B cell (primary cell): ENCODE measurements at regions not wholly inside any gene's neighbourhood (a gene's known extent, or its start where the extent isn't known, plus 50 kb on each side); places are given as distances from the start of the nearest gene placed in this dataset.
"Not testable (repeated sequence)": the region's sequence is repeated elsewhere in the genome, so short reads cannot be mapped to it uniquely, and the experiment has no call there.

ENCODE experiments used
- ATAC-seq: fragments of 200-7000 bp; cut with Tn5 transposase; one replicate; pipeline ENCODE4 v1.10.0; 2021; ENCODE audit warnings: low read depth, mild to moderate bottlenecking, moderate number of reproducible peaks, moderate library complexity
- CTCF ChIA-PET: fragments of 350-600 bp; sonication (Branson Sonifier 250); formaldehyde crosslinking; loops from one replicate; lab custom pipeline; 2021; ENCODE audit warnings: antibody characterized with exemption, inconsistent platforms; lab: Charles Lee
- POLR2A ChIA-PET: fragments of 350-600 bp; sonication (Branson Sonifier 250); formaldehyde crosslinking; loops from one replicate; lab custom pipeline; 2021; ENCODE audit warnings: antibody characterized with exemption; lab: Charles Lee
- DNase-seq: peaks from one replicate; pipeline ENCODE4 v3.0.0; 2013
- H2AFZ ChIP-seq: 2 replicates; pipeline ENCODE4 v1.6.1; 2012; ENCODE audit warnings: mild to moderate bottlenecking, low read depth, low read length; ENCODE audit not compliant: insufficient read depth, poor library complexity, severe bottlenecking
- H3K27ac ChIP-seq, 2 donors: 1 replicate in 1 of 2; 2 replicates in 1 of 2; pipeline ENCODE4 v1.5.1; 2012 to 2013; ENCODE audit warnings: low read length in 2 of 2, mild to moderate bottlenecking in 2 of 2, moderate library complexity in 1 of 2
- H3K27me3 ChIP-seq, 4 experiments: fragments of 200-600 bp in 1 of 4; sonication (generic) in 1 of 4; replicated peaks in 1 of 4; 1 replicate in 2 of 4; 2 replicates in 2 of 4; pipeline versions ENCODE4 v1.6.1 to v1.7.0; 2013 to 2016; ENCODE audit warnings: low read length in 3 of 4, mild to moderate bottlenecking in 2 of 4, mixed read lengths in 1 of 4, moderate library complexity in 1 of 4; ENCODE audit not compliant: insufficient read depth in 4 of 4, control insufficient read depth in 3 of 4; ENCODE audit errors: control extremely low read depth in 1 of 4
- H3K36me3 ChIP-seq, 2 experiments: replicated peaks in 1 of 2; 1 replicate in 1 of 2; 2 replicates in 1 of 2; pipeline versions ENCODE4 v1.6.1 to v1.7.1; 2013; ENCODE audit warnings: low read length in 1 of 2; ENCODE audit not compliant: insufficient read depth in 2 of 2, control insufficient read depth in 1 of 2; ENCODE audit errors: control extremely low read depth in 1 of 2, extremely low read depth in 1 of 2
- H3K4me1 ChIP-seq, 2 donors: fragments of 200-600 bp in 1 of 2; sonication (generic) in 1 of 2; 1 replicate in 1 of 2; 2 replicates in 1 of 2; pipeline versions ENCODE4 v1.5.1 to v1.6.1; 2013 to 2017; ENCODE audit warnings: low read length in 2 of 2; ENCODE audit not compliant: control insufficient read depth in 2 of 2, insufficient read depth in 2 of 2
- H3K4me2 ChIP-seq: replicated peaks from 2 replicates; pipeline ENCODE3; 2012; ENCODE audit warnings: mild to moderate bottlenecking, low read depth, low read length; ENCODE audit not compliant: poor library complexity, severe bottlenecking
- H3K4me3 ChIP-seq, 5 experiments: fragments of 200-600 bp in 1 of 5; sonication (generic) in 1 of 5; 1 replicate in 3 of 5; 2 replicates in 2 of 5; pipeline versions ENCODE4 v1.5.1 to v1.7.0; 2011 to 2016; ENCODE audit warnings: low read length in 4 of 5, mild to moderate bottlenecking in 4 of 5, low read depth in 2 of 5, control low read depth in 1 of 5, moderate library complexity in 1 of 5; ENCODE audit not compliant: insufficient read depth in 1 of 5; ENCODE audit errors: control extremely low read depth in 1 of 5, extremely low read depth in 1 of 5
- H3K79me2 ChIP-seq: fragments of 200-600 bp; sonication (generic); one replicate; pipeline ENCODE4 v1.6.0; 2016; ENCODE audit warnings: low read length; ENCODE audit not compliant: control insufficient read depth, insufficient read depth
- H3K9ac ChIP-seq: fragments of 200-600 bp; sonication (generic); 2 replicates; pipeline ENCODE4 v1.6.1; 2017; ENCODE audit warnings: mild to moderate bottlenecking, low read length, moderate library complexity
- H3K9me3 ChIP-seq, 3 donors: one replicate each; pipeline versions ENCODE4 v1.6.1 to v1.7.1; 2013; ENCODE audit warnings: low read length in 2 of 3; ENCODE audit not compliant: control insufficient read depth in 2 of 3, insufficient read depth in 1 of 3; ENCODE audit errors: control extremely low read depth in 1 of 3
- H4K20me1 ChIP-seq: 2 replicates; pipeline ENCODE4 v1.6.0; 2012; ENCODE audit warnings: mild to moderate bottlenecking, low read length; ENCODE audit not compliant: insufficient read depth, control insufficient read depth, poor library complexity, severe bottlenecking
- H3K27ac Mint-ChIP-seq: one replicate; pipeline ENCODE4 v1.8.0; 2021; ENCODE audit warnings: mixed read lengths
- H3K27me3 Mint-ChIP-seq: one replicate; pipeline ENCODE4 v1.8.0; 2021; ENCODE audit warnings: mixed read lengths
- H3K4me1 Mint-ChIP-seq: one replicate; pipeline ENCODE4 v1.8.0; 2021; ENCODE audit warnings: mixed read lengths
- H3K4me3 Mint-ChIP-seq: one replicate; pipeline ENCODE4 v1.8.0; 2021; ENCODE audit warnings: mixed read lengths
- H3K9me3 Mint-ChIP-seq: one replicate; pipeline ENCODE4 v1.8.0; 2022; ENCODE audit warnings: mixed read lengths; ENCODE audit not compliant: insufficient read depth
- CTCF ChIP-seq: fragments of 200-600 bp; IDR thresholded peaks from one replicate; pipeline ENCODE4 v1.8.0; 2022; ENCODE audit warnings: antibody characterized with exemption, mild to moderate bottlenecking
- EZH2 ChIP-seq: IDR thresholded peaks from 2 replicates; pipeline ENCODE4 v1.6.1; 2012; ENCODE audit warnings: borderline replicate concordance, low read depth, mild to moderate bottlenecking, moderate library complexity, low read length; ENCODE audit not compliant: insufficient read depth, poor library complexity, severe bottlenecking
- WGBS: methylation state at CpG from one replicate; pipeline ENCODE4 v1.1.5; 2013; ENCODE audit warnings: missing lambda C conversion rate; ENCODE audit not compliant: insufficient coverage; 5-methylcytosine and 5-hydroxymethylcytosine counted together
- intact Hi-C: fragments of 100-400 bp; cut with micrococcal nuclease; formaldehyde crosslinking; loops from one replicate; pipeline ENCODE4 v1.10.0; 2022

GRCh38 chr3:162629372-162629771 is 1132.8 kb downstream of the OTOL1 start:
- H4K20me1 ChIP-seq, result no peaks in the 10 kb centered on the region
- H3K27me3 ChIP-seq, result no peaks in the 10 kb centered on the region
- no peak for DNase-seq
- H3K4me1 Mint-ChIP-seq, result no peaks in the 10 kb centered on the region
- ChIA-PET CTCF (no interaction called here), POLR2A (no interaction called here)
- H3K4me3 Mint-ChIP-seq, result no peak overlapping the region
- H3K79me2 ChIP-seq, result no peaks in the 10 kb centered on the region
- H3K4me2 ChIP-seq, result no peak overlapping the region
- H3K27ac ChIP-seq, result no peak overlapping the region
- intact Hi-C loops, result no loop called here
- H3K4me1 ChIP-seq, result no peaks in the 10 kb centered on the region
- TF ChIP-seq EZH2 (no peak), CTCF (no peak)
- H3K36me3 ChIP-seq, result no peaks in the 10 kb centered on the region
- H2AFZ ChIP-seq, result no peak overlapping the region
- H3K9me3 Mint-ChIP-seq, result no peaks in the 10 kb centered on the region
- H3K27ac Mint-ChIP-seq, result no peak overlapping the region
- ATAC-seq, result no peak
- H3K27me3 Mint-ChIP-seq, result no peaks in the 10 kb centered on the region
- H3K9me3 ChIP-seq, result no peaks in the 10 kb centered on the region
- H3K4me3 ChIP-seq, result no peak overlapping the region
- H3K9ac ChIP-seq, result no peak overlapping the region

GRCh38 chr3:162632672-162633071 is 1136.1 kb downstream of the OTOL1 start:
- DNase-seq (no peak), ATAC-seq (no peak)
- no peak for TF ChIP-seq EZH2
- TF ChIP-seq CTCF, result no peak
- no peak overlapping the region for H3K4me3 ChIP-seq
- POLR2A ChIA-PET, result no interaction called here
- no peak overlapping the region for H3K9ac ChIP-seq
- Mint-ChIP-seq H3K9me3 (no peaks in the 10 kb centered on the region), H3K4me3 (no peak overlapping the region), H3K27me3 (no peaks in the 10 kb centered on the region), H3K27ac (no peak overlapping the region), H3K4me1 (no peaks in the 10 kb centered on the region)
- no peaks in the 10 kb centered on the region for H3K36me3 ChIP-seq
- no peaks in the 10 kb centered on the region for H3K27me3 ChIP-seq
- H4K20me1 ChIP-seq, result no peaks in the 10 kb centered on the region
- H2AFZ ChIP-seq, result no peak overlapping the region
- H3K27ac ChIP-seq, result no peak overlapping the region
- H3K4me2 ChIP-seq, result no peak overlapping the region
- CTCF ChIA-PET, result no interaction called here
- H3K4me1 ChIP-seq, result no peaks in the 10 kb centered on the region
- intact Hi-C loops, result no loop called here
- H3K9me3 ChIP-seq, result no peaks in the 10 kb centered on the region
- 75% methylated on average over 2 of the region's 2 CpGs for WGBS
- no peaks in the 10 kb centered on the region for H3K79me2 ChIP-seq

GRCh38 chr3:162640208-162640607 is 1143.6 kb downstream of the OTOL1 start:
- H3K9me3 ChIP-seq, H3K79me2 ChIP-seq, H3K4me1 ChIP-seq, H3K9ac ChIP-seq, H4K20me1 ChIP-seq, H3K4me3 Mint-ChIP-seq, H3K4me1 Mint-ChIP-seq, POLR2A ChIA-PET, ATAC-seq, H3K27ac Mint-ChIP-seq, H3K27me3 ChIP-seq, DNase-seq, H3K4me2 ChIP-seq, H3K9me3 Mint-ChIP-seq, intact Hi-C loops, H3K36me3 ChIP-seq, H3K27me3 Mint-ChIP-seq, H3K4me3 ChIP-seq, H2AFZ ChIP-seq, CTCF ChIA-PET, H3K27ac ChIP-seq: not testable (repeated sequence)
- 95% methylated on average over 12 of the region's 13 CpGs for WGBS
